ENCODE measurements at regions not wholly inside any gene's neighbourhood (a gene's known extent, or its start where the extent isn't known, plus 50 kb on each side); places are given as distances from the start of the nearest gene placed in this dataset.

DNA sequence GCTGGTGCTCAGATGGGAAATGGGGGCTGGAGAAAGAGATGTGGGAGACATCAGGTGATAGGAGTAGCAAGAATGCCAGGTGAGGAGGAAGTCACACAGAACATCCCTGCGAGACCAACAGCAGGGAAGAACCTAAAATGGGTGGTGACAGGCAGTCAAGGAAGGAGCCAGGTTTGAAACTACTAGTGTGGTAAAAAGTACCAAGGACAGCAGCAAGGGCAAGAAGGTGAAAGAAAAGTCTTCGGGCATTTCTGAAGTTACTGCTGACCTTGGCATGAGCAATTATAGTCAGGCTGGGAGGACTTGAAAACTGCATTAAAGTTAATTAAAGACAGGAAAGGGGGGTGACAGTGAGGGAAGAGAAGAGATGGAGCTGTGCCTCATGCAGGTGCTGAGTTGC is 410.4 kb downstream of the RAD51AP2 start:
- H3K9me3 ChIP-seq (replicated peaks; ENCODE audit: insufficient read depth, low read length) = no peaks in the 10 kb centered on the region
- no peaks in the 10 kb centered on the region for H3F3A ChIP-seq (ENCODE audit: insufficient read depth, low read length)
- no peaks in the 10 kb centered on the region for H3K79me2 ChIP-seq (ENCODE audit: low read length)
- H3K4me3 ChIP-seq (ENCODE audit: low read length) = no peak overlapping the region
- no peaks in the 10 kb centered on the region for H4K20me1 ChIP-seq (ENCODE audit: insufficient read depth, low read length)
- H3K27me3 ChIP-seq (replicated peaks; ENCODE audit: insufficient read depth, low read length) = no peaks in the 10 kb centered on the region
- H3K9me2 ChIP-seq (replicated peaks; ENCODE audit: insufficient read depth, low read length) = no peaks in the 10 kb centered on the region
- no peak for DNase-seq
- TF ChIP-seq EZH2phosphoT487 (IDR thresholded peaks at IDR 0.05; ENCODE audit: low read length) = no peak
- TF ChIP-seq, protein P1, sequence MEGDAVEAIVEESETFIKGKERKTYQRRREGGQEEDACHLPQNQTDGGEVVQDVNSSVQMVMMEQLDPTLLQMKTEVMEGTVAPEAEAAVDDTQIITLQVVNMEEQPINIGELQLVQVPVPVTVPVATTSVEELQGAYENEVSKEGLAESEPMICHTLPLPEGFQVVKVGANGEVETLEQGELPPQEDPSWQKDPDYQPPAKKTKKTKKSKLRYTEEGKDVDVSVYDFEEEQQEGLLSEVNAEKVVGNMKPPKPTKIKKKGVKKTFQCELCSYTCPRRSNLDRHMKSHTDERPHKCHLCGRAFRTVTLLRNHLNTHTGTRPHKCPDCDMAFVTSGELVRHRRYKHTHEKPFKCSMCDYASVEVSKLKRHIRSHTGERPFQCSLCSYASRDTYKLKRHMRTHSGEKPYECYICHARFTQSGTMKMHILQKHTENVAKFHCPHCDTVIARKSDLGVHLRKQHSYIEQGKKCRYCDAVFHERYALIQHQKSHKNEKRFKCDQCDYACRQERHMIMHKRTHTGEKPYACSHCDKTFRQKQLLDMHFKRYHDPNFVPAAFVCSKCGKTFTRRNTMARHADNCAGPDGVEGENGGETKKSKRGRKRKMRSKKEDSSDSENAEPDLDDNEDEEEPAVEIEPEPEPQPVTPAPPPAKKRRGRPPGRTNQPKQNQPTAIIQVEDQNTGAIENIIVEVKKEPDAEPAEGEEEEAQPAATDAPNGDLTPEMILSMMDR (IDR thresholded peaks at IDR 0.05; ENCODE audit: low read length) = no peak
- TF ChIP-seq EZH2 (optimal IDR thresholded peaks at IDR 0.05; ENCODE audit: low read depth, low read length) = no peak
- no peak overlapping the region for H3K9ac ChIP-seq (ENCODE audit: low read length)
- no peaks in the 10 kb centered on the region for H3K36me3 ChIP-seq (replicated peaks; ENCODE audit: insufficient read depth, low read length)
- no peak overlapping the region for H2AFZ ChIP-seq (ENCODE audit: low read length)
- no peak overlapping the region for H3K4me2 ChIP-seq (ENCODE audit: low read depth, low read length)
- peaks cover 4% of the 10 kb centered on the region; the same call in 1 of the 2 replicates for H3K4me1 ChIP-seq (ENCODE audit: low read length)
- no peak overlapping the region for H3K27ac ChIP-seq (ENCODE audit: low read length)

DNA sequence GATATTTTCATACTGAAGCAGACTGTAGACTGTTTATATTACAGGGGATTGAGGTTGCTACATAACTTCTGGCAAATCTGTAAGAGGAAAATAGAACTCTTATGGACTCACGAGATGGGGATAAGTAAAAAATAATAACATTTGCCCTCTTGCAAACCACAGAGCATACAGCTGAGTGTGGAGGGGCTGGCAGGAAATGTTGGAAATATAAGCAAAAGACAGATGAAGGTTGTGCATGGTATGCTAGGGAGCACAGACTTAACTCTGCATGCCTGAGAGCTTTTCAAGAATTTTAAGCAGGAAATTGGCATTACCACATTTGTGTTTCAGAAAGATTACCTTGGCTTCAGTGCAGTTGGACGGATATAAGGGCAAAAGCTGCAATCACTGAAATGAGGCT is 411.1 kb downstream of the RAD51AP2 start:
- Histone ChIP-seq H3K27me3 (replicated peaks; ENCODE audit: insufficient read depth, low read length) (no peaks in the 10 kb centered on the region), H3K9me3 (replicated peaks; ENCODE audit: insufficient read depth, low read length) (no peaks in the 10 kb centered on the region), H3K36me3 (replicated peaks; ENCODE audit: insufficient read depth, low read length) (no peaks in the 10 kb centered on the region), H3K4me2 (ENCODE audit: low read depth, low read length) (no peak overlapping the region), H3K79me2 (ENCODE audit: low read length) (no peaks in the 10 kb centered on the region), H3K27ac (ENCODE audit: low read length) (no peak overlapping the region), H2AFZ (ENCODE audit: low read length) (no peak overlapping the region), H4K20me1 (ENCODE audit: insufficient read depth, low read length) (no peaks in the 10 kb centered on the region), H3K9ac (ENCODE audit: low read length) (no peak overlapping the region), H3K4me1 (ENCODE audit: low read length) (peaks cover 4% of the 10 kb centered on the region; the same call in 1 of the 2 replicates), H3K9me2 (replicated peaks; ENCODE audit: insufficient read depth, low read length) (no peaks in the 10 kb centered on the region), H3K4me3 (ENCODE audit: low read length) (no peak overlapping the region), H3F3A (ENCODE audit: insufficient read depth, low read length) (no peaks in the 10 kb centered on the region)
- no peak for DNase-seq
- TF ChIP-seq, protein P1 (IDR thresholded peaks at IDR 0.05; ENCODE audit: low read length) = no peak
- TF ChIP-seq EZH2 (optimal IDR thresholded peaks at IDR 0.05; ENCODE audit: low read depth, low read length) = no peak
- TF ChIP-seq EZH2phosphoT487 (IDR thresholded peaks at IDR 0.05; ENCODE audit: low read length) = no peak

DNA sequence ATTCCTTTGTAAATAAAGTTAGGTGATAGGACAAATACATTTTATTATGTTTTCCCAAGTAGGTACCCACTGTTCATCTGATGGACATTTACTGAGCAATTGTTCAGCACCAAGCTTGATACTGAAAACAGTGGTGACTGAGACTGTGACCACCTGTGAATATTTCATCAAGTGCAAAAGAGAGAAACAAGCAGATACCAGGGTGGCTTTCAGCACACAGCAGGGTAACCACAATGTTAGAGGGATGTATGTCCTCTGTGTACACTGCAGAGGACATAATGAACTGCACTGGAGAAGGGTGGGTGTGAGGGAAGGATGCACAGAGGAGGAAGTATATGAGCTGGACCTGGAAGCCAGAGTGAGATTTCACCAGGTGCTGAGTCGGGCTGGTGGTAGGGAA is 411.8 kb downstream of the RAD51AP2 start:
- Histone ChIP-seq H3K4me3 (ENCODE audit: low read length) (no peak overlapping the region), H3K4me1 (ENCODE audit: low read length) (peaks cover 4% of the 10 kb centered on the region; the same call in 1 of the 2 replicates), H3K27me3 (replicated peaks; ENCODE audit: insufficient read depth, low read length) (no peaks in the 10 kb centered on the region), H2AFZ (ENCODE audit: low read length) (no peak overlapping the region), H3K79me2 (ENCODE audit: low read length) (no peaks in the 10 kb centered on the region), H3K36me3 (replicated peaks; ENCODE audit: insufficient read depth, low read length) (no peaks in the 10 kb centered on the region), H3K9ac (ENCODE audit: low read length) (no peak overlapping the region), H3K9me3 (replicated peaks; ENCODE audit: insufficient read depth, low read length) (no peaks in the 10 kb centered on the region), H3K9me2 (replicated peaks; ENCODE audit: insufficient read depth, low read length) (no peaks in the 10 kb centered on the region), H3K27ac (ENCODE audit: low read length) (no peak overlapping the region), H3F3A (ENCODE audit: insufficient read depth, low read length) (no peaks in the 10 kb centered on the region), H4K20me1 (ENCODE audit: insufficient read depth, low read length) (no peaks in the 10 kb centered on the region), H3K4me2 (ENCODE audit: low read depth, low read length) (no peak overlapping the region)
- no peak for DNase-seq
- no peak for TF ChIP-seq EZH2 (optimal IDR thresholded peaks at IDR 0.05; ENCODE audit: low read depth, low read length)
- TF ChIP-seq, protein P1 (IDR thresholded peaks at IDR 0.05; ENCODE audit: low read length) = no peak
- no peak for TF ChIP-seq EZH2phosphoT487 (IDR thresholded peaks at IDR 0.05; ENCODE audit: low read length)
